Type B pancreatic cell (in vitro differentiated cells): ENCODE measurements at regions not wholly inside any gene's neighbourhood (a gene's known extent, or its start where the extent isn't known, plus 50 kb on each side); places are given as distances from the start of the nearest gene placed in this dataset.

Experiments
- DNase-seq: peaks from one replicate; pipeline ENCODE4 v3.0.0; 2021; ENCODE audit warnings: mixed read lengths; ENCODE audit not compliant: unreplicated experiment; ENCODE audit errors: extremely low spot score
- H3K27ac Mint-ChIP-seq: 2 replicates; pipeline ENCODE4 v1.8.0; 2021; ENCODE audit warnings: mild to moderate bottlenecking, mixed read lengths
- H3K27me3 Mint-ChIP-seq: 2 replicates; pipeline ENCODE4 v1.8.0; 2021; ENCODE audit warnings: mixed read lengths
- H3K36me3 Mint-ChIP-seq: 2 replicates; pipeline ENCODE4 v1.8.0; 2021; ENCODE audit warnings: mixed read lengths
- H3K4me1 Mint-ChIP-seq: one replicate; pipeline ENCODE4 v1.8.0; 2021; ENCODE audit warnings: mixed read lengths; ENCODE audit not compliant: unreplicated experiment
- H3K4me3 Mint-ChIP-seq: 2 replicates; pipeline ENCODE4 v1.8.0; 2021; ENCODE audit warnings: mild to moderate bottlenecking, mixed read lengths
- H3K9me3 Mint-ChIP-seq: 2 replicates; pipeline ENCODE4 v1.8.0; 2021; ENCODE audit warnings: mixed read lengths
- CTCF ChIP-seq: fragments of 200-600 bp; sonication (generic); conservative IDR thresholded peaks from 2 replicates; pipeline ENCODE4 v1.5.0; 2021; ENCODE audit warnings: antibody characterized with exemption, mild to moderate bottlenecking

- H3K9me3 Mint-ChIP-seq: no peaks in the 10 kb centered on the region
- H3K4me3 Mint-ChIP-seq: no peak overlapping the region
- H3K27ac Mint-ChIP-seq: no peak overlapping the region
- H3K4me1 Mint-ChIP-seq: no peaks in the 10 kb centered on the region
- TF ChIP-seq CTCF: no peak
- H3K36me3 Mint-ChIP-seq: no peaks in the 10 kb centered on the region
- no peak for DNase-seq
- peaks cover 79% of the 10 kb centered on the region for H3K27me3 Mint-ChIP-seq
These were observed 98.5 kb upstream of the GJB5 start for GRCh38 chr1:34656299-34656698.

DNA sequence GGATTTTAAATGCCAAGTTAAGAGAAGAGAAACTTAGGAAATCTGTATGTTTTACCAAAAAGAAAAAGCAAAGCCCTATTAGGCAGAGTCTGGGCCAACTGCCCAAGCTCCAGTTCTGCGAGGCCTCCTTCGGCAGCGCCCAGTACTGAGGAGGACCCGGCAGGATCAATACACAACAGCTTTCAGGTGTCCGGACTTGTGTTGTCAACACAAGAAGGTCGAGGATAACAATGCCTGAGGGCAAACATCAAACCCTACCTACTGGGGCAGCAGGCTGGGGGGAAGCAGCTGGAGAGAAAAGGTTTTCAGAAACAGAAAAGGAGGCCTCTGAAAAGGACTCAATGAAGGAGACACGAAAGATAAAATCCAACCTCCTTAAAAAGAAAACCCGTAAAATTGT is 98.1 kb upstream of the GJB5 start:
- Mint-ChIP-seq H3K27ac (no peak overlapping the region), H3K9me3 (no peaks in the 10 kb centered on the region), H3K36me3 (no peaks in the 10 kb centered on the region), H3K4me3 (no peak overlapping the region), H3K4me1 (no peaks in the 10 kb centered on the region), H3K27me3 (peaks cover 83% of the 10 kb centered on the region)
- no peak for DNase-seq
- TF ChIP-seq CTCF: no peak

DNA sequence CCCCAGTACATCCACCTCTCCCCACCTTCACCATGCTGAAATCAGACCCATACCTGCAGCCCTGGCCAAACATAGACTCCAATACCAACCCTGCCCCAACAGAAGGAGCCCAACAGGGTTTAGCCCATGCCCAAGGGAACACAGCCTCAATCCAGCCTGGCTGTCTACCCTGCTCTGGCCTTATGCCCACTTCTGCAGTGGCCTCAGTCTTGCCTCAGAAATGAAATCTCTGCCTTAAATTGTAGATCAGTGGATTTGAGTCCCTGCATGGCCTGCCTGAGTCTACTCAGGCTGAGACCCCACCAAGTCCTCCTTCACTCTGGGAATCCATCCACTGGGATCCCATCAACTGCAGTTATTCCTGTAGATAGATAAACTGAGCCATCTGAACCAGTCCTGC is 97.6 kb upstream of the GJB5 start:
- Mint-ChIP-seq H3K9me3 (no peaks in the 10 kb centered on the region), H3K4me3 (no peak overlapping the region), H3K4me1 (no peaks in the 10 kb centered on the region), H3K27me3 (peaks cover 82% of the 10 kb centered on the region), H3K36me3 (no peaks in the 10 kb centered on the region), H3K27ac (no peak overlapping the region)
- no peak for DNase-seq
- TF ChIP-seq CTCF: no peak

DNA sequence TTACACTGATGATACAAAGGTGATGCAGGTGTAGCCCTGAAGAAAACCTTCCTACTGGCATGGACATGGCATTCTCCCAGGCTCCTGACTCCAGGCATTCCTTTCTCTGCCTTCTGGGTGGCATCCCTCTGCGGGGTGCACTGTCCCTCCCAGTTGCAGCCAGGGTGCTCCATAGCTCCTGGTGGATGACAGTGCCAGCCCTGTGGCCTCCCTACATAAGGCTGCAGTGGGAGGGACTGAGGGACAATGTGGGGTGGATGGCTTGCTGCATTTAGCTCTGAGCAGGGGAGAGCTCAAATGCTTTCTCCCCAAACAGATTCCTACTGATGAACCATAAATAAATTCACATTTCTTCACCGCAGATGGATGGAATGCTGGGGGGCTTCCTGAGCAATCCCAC is 97.0 kb upstream of the GJB5 start:
- no peak for TF ChIP-seq CTCF
- Mint-ChIP-seq H3K4me3 (no peak overlapping the region), H3K27ac (no peak overlapping the region), H3K9me3 (no peaks in the 10 kb centered on the region), H3K27me3 (peaks cover 77% of the 10 kb centered on the region), H3K36me3 (no peaks in the 10 kb centered on the region), H3K4me1 (no peaks in the 10 kb centered on the region)
- DNase-seq: no peak

GRCh38 chr1:34663031-34663430 is 91.8 kb upstream of the GJB5 start:
- H3K27ac Mint-ChIP-seq: no peak overlapping the region
- H3K4me3 Mint-ChIP-seq: no peak overlapping the region
- H3K27me3 Mint-ChIP-seq: peaks cover 41% of the 10 kb centered on the region
- no peaks in the 10 kb centered on the region for H3K9me3 Mint-ChIP-seq
- no peak for TF ChIP-seq CTCF
- no peaks in the 10 kb centered on the region for H3K36me3 Mint-ChIP-seq
- DNase-seq: no peak
- H3K4me1 Mint-ChIP-seq: no peaks in the 10 kb centered on the region

- Mint-ChIP-seq H3K36me3 (no peaks in the 10 kb centered on the region), H3K9me3 (peaks cover 9% of the 10 kb centered on the region), H3K4me3 (no peak overlapping the region), H3K27ac (no peak overlapping the region), H3K4me1 (no peaks in the 10 kb centered on the region), H3K27me3 (peaks cover 28% of the 10 kb centered on the region)
- TF ChIP-seq CTCF: no peak
- no peak for DNase-seq
These were observed 86.8 kb upstream of the GJB5 start for GRCh38 chr1:34668063-34668462.
